Mammary epithelial cell (primary cell): ENCODE measurements at regions not wholly inside any gene's neighbourhood (a gene's known extent, or its start where the extent isn't known, plus 50 kb on each side); places are given as distances from the start of the nearest gene placed in this dataset.

Experiments used
- EZH2 ChIP-seq: IDR thresholded peaks from 2 replicates; pipeline ENCODE4 v1.6.1; 2012; ENCODE audit warnings: low read length, inconsistent platforms, borderline replicate concordance
- TF ChIP-seq, protein P1 (sequence below), 2 donors: IDR thresholded peaks in 1 of 2; conservative IDR thresholded peaks in 1 of 2; 2 replicates each; pipeline ENCODE4 v1.5.1; 2011 to 2012; ENCODE audit warnings: inconsistent platforms in 2 of 2, low read length in 2 of 2, mild to moderate bottlenecking in 2 of 2, control low read depth in 1 of 2, low read depth in 1 of 2; ENCODE audit not compliant: insufficient read depth in 1 of 2; ENCODE audit errors: extremely low read depth in 1 of 2

GRCh38 chr1:182325339-182325738, 66.3 kb downstream of the GLUL start:
- TF ChIP-seq, protein P1, sequence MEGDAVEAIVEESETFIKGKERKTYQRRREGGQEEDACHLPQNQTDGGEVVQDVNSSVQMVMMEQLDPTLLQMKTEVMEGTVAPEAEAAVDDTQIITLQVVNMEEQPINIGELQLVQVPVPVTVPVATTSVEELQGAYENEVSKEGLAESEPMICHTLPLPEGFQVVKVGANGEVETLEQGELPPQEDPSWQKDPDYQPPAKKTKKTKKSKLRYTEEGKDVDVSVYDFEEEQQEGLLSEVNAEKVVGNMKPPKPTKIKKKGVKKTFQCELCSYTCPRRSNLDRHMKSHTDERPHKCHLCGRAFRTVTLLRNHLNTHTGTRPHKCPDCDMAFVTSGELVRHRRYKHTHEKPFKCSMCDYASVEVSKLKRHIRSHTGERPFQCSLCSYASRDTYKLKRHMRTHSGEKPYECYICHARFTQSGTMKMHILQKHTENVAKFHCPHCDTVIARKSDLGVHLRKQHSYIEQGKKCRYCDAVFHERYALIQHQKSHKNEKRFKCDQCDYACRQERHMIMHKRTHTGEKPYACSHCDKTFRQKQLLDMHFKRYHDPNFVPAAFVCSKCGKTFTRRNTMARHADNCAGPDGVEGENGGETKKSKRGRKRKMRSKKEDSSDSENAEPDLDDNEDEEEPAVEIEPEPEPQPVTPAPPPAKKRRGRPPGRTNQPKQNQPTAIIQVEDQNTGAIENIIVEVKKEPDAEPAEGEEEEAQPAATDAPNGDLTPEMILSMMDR (conservative IDR thresholded peaks at IDR 0.05 in 1 of 2, IDR thresholded peaks at IDR 0.05 in 1 of 2; ENCODE audit: extremely low read depth in 1 of 2, insufficient read depth in 1 of 2, low read depth in 1 of 2, low read length in 2 of 2): no peak
- TF ChIP-seq EZH2: no peak
